CD4-positive, alpha-beta memory T cell (primary cell): ENCODE measurements at regions not wholly inside any gene's neighbourhood (a gene's known extent, or its start where the extent isn't known, plus 50 kb on each side); places are given as distances from the start of the nearest gene placed in this dataset.
"Not testable (repeated sequence)": the region's sequence is repeated elsewhere in the genome, so short reads cannot be mapped to it uniquely, and the experiment has no call there.

Experiments
- CTCF ChIA-PET: fragments of 350-600 bp; sonication (Branson Sonifier 250); formaldehyde crosslinking; loops from one replicate; lab custom pipeline; 2021; ENCODE audit warnings: inconsistent platforms; ENCODE audit not compliant: partially characterized antibody; lab: Charles Lee
- POLR2A ChIA-PET: fragments of 350-600 bp; sonication (Branson Sonifier 250); formaldehyde crosslinking; loops from one replicate; lab custom pipeline; 2021; ENCODE audit not compliant: partially characterized antibody; lab: Charles Lee
- DNase-seq, 5 donors: peaks; one replicate each; pipeline versions ENCODE4 v3.0.0 to v3.0.0-alpha.2; 2020 to 2022; ENCODE audit warnings: mixed read lengths in 1 of 5
- H3K27ac ChIP-seq: one replicate; pipeline ENCODE4 v1.7.0; 2013; ENCODE audit warnings: low read depth, low read length
- H3K27me3 ChIP-seq: 2 replicates; pipeline ENCODE4 v1.7.0; 2013; ENCODE audit warnings: mild to moderate bottlenecking, low read length, moderate library complexity; ENCODE audit not compliant: insufficient read depth
- H3K36me3 ChIP-seq: 2 replicates; pipeline ENCODE4 v1.7.0; 2013; ENCODE audit warnings: mild to moderate bottlenecking, low read length, moderate library complexity; ENCODE audit not compliant: insufficient read depth
- H3K4me1 ChIP-seq: 2 replicates; pipeline ENCODE4 v1.7.0; 2013; ENCODE audit warnings: mild to moderate bottlenecking, low read length, moderate library complexity; ENCODE audit not compliant: insufficient read depth
- H3K4me3 ChIP-seq, 2 donors: one replicate each; pipeline ENCODE4 v1.7.0; 2013; ENCODE audit warnings: low read length in 2 of 2, mild to moderate bottlenecking in 1 of 2
- H3K9me3 ChIP-seq, 2 donors: one replicate each; pipeline ENCODE4 v1.7.0; 2013; ENCODE audit warnings: low read length in 2 of 2, control low read depth in 1 of 2; ENCODE audit not compliant: control insufficient read depth in 1 of 2
- H3K27ac Mint-ChIP-seq, 7 donors: one replicate each; pipeline ENCODE4 v1.8.0; 2020 to 2021; ENCODE audit warnings: mixed read lengths in 7 of 7, mild to moderate bottlenecking in 6 of 7, inconsistent platforms in 3 of 7, moderate library complexity in 3 of 7
- H3K27me3 Mint-ChIP-seq, 2 donors: one replicate each; pipeline ENCODE4 v1.8.0; 2020 to 2021; ENCODE audit warnings: mixed read lengths in 2 of 2
- H3K36me3 Mint-ChIP-seq, 2 donors: one replicate each; pipeline ENCODE4 v1.8.0; 2020 to 2021; ENCODE audit warnings: mixed read lengths in 2 of 2, inconsistent platforms in 1 of 2, mild to moderate bottlenecking in 1 of 2
- H3K4me1 Mint-ChIP-seq, 4 donors: one replicate each; pipeline ENCODE4 v1.8.0; 2020 to 2021; ENCODE audit warnings: mixed read lengths in 4 of 4, mild to moderate bottlenecking in 1 of 4
- H3K4me3 Mint-ChIP-seq, 8 donors: one replicate each; pipeline ENCODE4 v1.8.0; 2020 to 2021; ENCODE audit warnings: mixed read lengths in 8 of 8, mild to moderate bottlenecking in 7 of 8, moderate library complexity in 6 of 8, inconsistent platforms in 3 of 8
- H3K9me3 Mint-ChIP-seq, 8 donors: one replicate each; pipeline ENCODE4 v1.8.0; 2020 to 2021; ENCODE audit warnings: mixed read lengths in 8 of 8, mild to moderate bottlenecking in 5 of 8, inconsistent platforms in 3 of 8, moderate library complexity in 1 of 8
- intact Hi-C: fragments of 100-400 bp; cut with micrococcal nuclease; formaldehyde crosslinking; loops from one replicate; pipeline ENCODE4 v1.15.1; 2023

DNA sequence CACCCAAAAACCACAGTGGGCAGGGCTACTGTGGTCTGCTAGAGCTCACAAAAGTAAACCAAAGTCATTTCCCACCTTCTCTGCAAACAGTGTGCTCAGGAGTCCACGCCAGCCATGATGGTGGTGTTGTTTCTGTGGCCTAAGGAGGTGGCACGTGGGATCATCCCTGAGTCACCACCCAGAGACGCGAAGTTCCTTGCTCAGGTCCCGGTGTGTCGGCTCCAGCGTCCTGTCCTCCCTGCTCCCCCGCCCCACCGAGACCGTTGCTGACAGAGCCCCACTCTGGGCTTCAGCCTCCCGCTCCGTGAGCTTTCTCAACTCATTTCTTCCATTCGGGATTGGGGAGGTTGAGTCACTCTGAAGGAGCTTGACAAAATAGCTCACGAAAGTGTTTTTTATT lies 118.7 kb downstream of the NPTX2 start:
- intact Hi-C loops, result no loop called here
- Histone ChIP-seq H3K9me3 (no peaks in the 10 kb centered on the region), H3K4me3 (no peak overlapping the region), H3K36me3 (no peaks in the 10 kb centered on the region), H3K27me3 (no peaks in the 10 kb centered on the region), H3K27ac (no peak overlapping the region), H3K4me1 (no peaks in the 10 kb centered on the region)
- Mint-ChIP-seq H3K4me1 (no peaks in the 10 kb centered on the region), H3K36me3 (no peaks in the 10 kb centered on the region), H3K4me3 (no peak overlapping the region), H3K27me3 (peaks cover 0 to 4% of the 10 kb centered on the region in 2 donors), H3K9me3 (peaks cover 0 to 9% (median 4%) of the 10 kb centered on the region in 8 donors), H3K27ac (no peak overlapping the region)
- DNase-seq, result no peak
- ChIA-PET CTCF (interaction anchor here (3.6 kb wide), 1 partner anchor 10 kb away, joined by 14 read pairs; no protein-coding TSS in a partner anchor), POLR2A (interaction anchor here (0.6 kb wide), 1 partner anchor 61 kb away, joined by 3 read pairs; no protein-coding TSS in a partner anchor)

DNA sequence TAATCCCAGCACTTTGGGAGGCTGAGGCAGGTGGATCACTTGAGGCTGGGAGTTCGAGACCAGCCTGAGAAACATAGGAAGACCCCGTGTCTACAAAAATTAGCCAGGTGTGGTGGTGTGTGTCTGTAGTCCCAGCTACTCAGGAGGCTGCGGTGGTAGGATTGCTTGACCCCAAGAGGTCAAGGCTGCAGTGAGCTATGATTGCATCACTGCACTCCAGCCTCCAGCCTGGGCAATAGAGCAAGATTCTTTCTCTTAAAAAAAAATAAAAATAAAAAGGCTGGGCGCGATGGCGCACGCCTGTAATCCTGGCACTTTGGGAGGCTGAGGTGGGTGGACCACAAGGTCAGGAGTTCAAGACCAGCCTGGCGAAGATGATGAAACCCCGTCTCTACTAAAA lies 119.4 kb downstream of the NPTX2 start:
- H3K9me3 Mint-ChIP-seq, H3K4me3 ChIP-seq, H3K4me1 ChIP-seq, H3K27ac Mint-ChIP-seq, H3K4me1 Mint-ChIP-seq, H3K36me3 ChIP-seq, intact Hi-C loops, H3K27me3 ChIP-seq, H3K27ac ChIP-seq, POLR2A ChIA-PET, DNase-seq, H3K4me3 Mint-ChIP-seq, H3K27me3 Mint-ChIP-seq, H3K9me3 ChIP-seq, H3K36me3 Mint-ChIP-seq: not testable (repeated sequence)
- CTCF ChIA-PET, result interaction anchor here (3.6 kb wide), 1 partner anchor 9 kb away, joined by 14 read pairs; no protein-coding TSS in a partner anchor

- no peak for DNase-seq
- Mint-ChIP-seq H3K4me3 (no peak overlapping the region), H3K27ac (no peak overlapping the region), H3K4me1 (no peaks in the 10 kb centered on the region), H3K27me3 (peaks cover 1% of the 10 kb centered on the region in 2 donors), H3K9me3 (peaks cover 0 to 8% (median 4%) of the 10 kb centered on the region in 8 donors), H3K36me3 (no peaks in the 10 kb centered on the region)
- no peak overlapping the region for H3K4me3 ChIP-seq
- no peak overlapping the region for H3K27ac ChIP-seq
- H3K4me1 ChIP-seq, result no peaks in the 10 kb centered on the region
- H3K36me3 ChIP-seq, result no peaks in the 10 kb centered on the region
- POLR2A ChIA-PET, result no interaction called here
- intact Hi-C loops, result no loop called here
- no peaks in the 10 kb centered on the region for H3K9me3 ChIP-seq
- CTCF ChIA-PET, result interaction anchor here (3.6 kb wide), 1 partner anchor 9 kb away, joined by 14 read pairs; no protein-coding TSS in a partner anchor
- H3K27me3 ChIP-seq, result no peaks in the 10 kb centered on the region
Observed at GRCh38 chr7:98737176-98737575, 120.1 kb downstream of the NPTX2 start.

DNA sequence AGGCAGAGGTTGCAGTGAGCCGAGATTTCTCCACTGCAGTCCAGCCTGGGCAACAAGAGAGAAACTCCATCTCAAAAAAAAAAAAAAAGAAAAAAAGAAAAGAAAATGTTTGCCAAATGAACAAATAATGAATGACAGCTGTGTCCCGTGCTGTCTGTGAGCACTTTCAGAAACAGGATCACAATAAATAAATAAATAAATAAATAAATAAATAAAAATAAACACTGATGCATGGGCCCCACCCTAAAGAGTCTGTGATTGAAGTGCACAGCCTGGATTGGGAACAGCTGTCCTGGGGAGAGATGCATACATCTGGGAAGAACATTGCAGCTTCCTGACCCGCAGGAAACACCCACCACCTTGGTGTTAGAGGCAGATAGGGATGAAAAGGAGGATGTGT lies 123.6 kb downstream of the NPTX2 start:
- CTCF ChIA-PET, result no interaction called here
- Histone ChIP-seq H3K9me3 (no peaks in the 10 kb centered on the region), H3K4me1 (no peaks in the 10 kb centered on the region), H3K4me3 (no peak overlapping the region), H3K27ac (no peak overlapping the region), H3K36me3 (no peaks in the 10 kb centered on the region), H3K27me3 (no peaks in the 10 kb centered on the region)
- Mint-ChIP-seq H3K4me1 (no peaks in the 10 kb centered on the region), H3K9me3 (peaks cover 0 to 2% (median 0%) of the 10 kb centered on the region in 8 donors), H3K4me3 (no peak overlapping the region), H3K27me3 (peaks cover 2 to 3% of the 10 kb centered on the region in 2 donors), H3K27ac (no peak overlapping the region), H3K36me3 (no peaks in the 10 kb centered on the region)
- intact Hi-C loops, result no loop called here
- POLR2A ChIA-PET, result no interaction called here
- no peak for DNase-seq

- no peak overlapping the region for H3K27ac Mint-ChIP-seq
- POLR2A ChIA-PET, result no interaction called here
- peaks cover 0 to 2% (median 0%) of the 10 kb centered on the region in 8 donors for H3K9me3 Mint-ChIP-seq
Observed at GRCh38 chr7:98745722-98746318, 124.0 kb downstream of the TMEM130 start.

GRCh38 chr7:98748090-98748489 lies 121.7 kb downstream of the TMEM130 start:
- H3K9me3 ChIP-seq, result no peaks in the 10 kb centered on the region
- peaks cover 2 to 10% of the 10 kb centered on the region in 2 donors for H3K27me3 Mint-ChIP-seq
- CTCF ChIA-PET, result interaction anchor here (1.5 kb wide), 1 partner anchor 313 kb away, joined by 3 read pairs; no protein-coding TSS in a partner anchor
- no peaks in the 10 kb centered on the region for H3K9me3 Mint-ChIP-seq
- H3K4me1 ChIP-seq, result no peaks in the 10 kb centered on the region
- no peaks in the 10 kb centered on the region for H3K27me3 ChIP-seq
- DNase-seq, result no peak
- no peaks in the 10 kb centered on the region for H3K36me3 Mint-ChIP-seq
- no peak overlapping the region for H3K27ac ChIP-seq
- H3K4me3 ChIP-seq, result no peak overlapping the region
- intact Hi-C loops, result no loop called here
- no peak overlapping the region for H3K4me3 Mint-ChIP-seq
- POLR2A ChIA-PET, result no interaction called here
- no peaks in the 10 kb centered on the region for H3K36me3 ChIP-seq
- H3K27ac Mint-ChIP-seq, result no peak overlapping the region
- H3K4me1 Mint-ChIP-seq, result no peaks in the 10 kb centered on the region

More at GRCh38 chr7:98745722-98746318, 124.0 kb downstream of the TMEM130 start:
- H3K36me3 ChIP-seq, result no peaks in the 10 kb centered on the region
- Mint-ChIP-seq H3K4me3 (no peak overlapping the region), H3K27me3 (peaks cover 3 to 11% of the 10 kb centered on the region in 2 donors), H3K4me1 (no peaks in the 10 kb centered on the region), H3K36me3 (no peaks in the 10 kb centered on the region)
- no peaks in the 10 kb centered on the region for H3K4me1 ChIP-seq
- CTCF ChIA-PET, result interaction anchor here (0.6 to 5.9 kb wide), 16 partner anchors 9 to 725 kb away, joined by 3 to 53 read pairs (median 4); no protein-coding TSS in a partner anchor
- peak; percentile 38 to 49 (median 45) for DNase-seq
- no peak overlapping the region for H3K4me3 ChIP-seq
- no peaks in the 10 kb centered on the region for H3K27me3 ChIP-seq
- intact Hi-C loops, result no loop called here
- H3K27ac ChIP-seq, result no peak overlapping the region
- no peaks in the 10 kb centered on the region for H3K9me3 ChIP-seq

GRCh38 chr7:98753176-98753575 lies 116.6 kb downstream of the TMEM130 start:
- intact Hi-C loops, result no loop called here
- CTCF ChIA-PET, result no interaction called here

More at GRCh38 chr7:98753176-98753575, 116.6 kb downstream of the TMEM130 start:
- H3K27me3 Mint-ChIP-seq, result peaks cover 0 to 7% of the 10 kb centered on the region in 2 donors
- no peaks in the 10 kb centered on the region for H3K4me1 Mint-ChIP-seq
- H3K36me3 Mint-ChIP-seq, result no peaks in the 10 kb centered on the region
- peaks cover 0 to 2% (median 0%) of the 10 kb centered on the region in 8 donors for H3K9me3 Mint-ChIP-seq
- Histone ChIP-seq H3K27me3 (peaks cover 4% of the 10 kb centered on the region), H3K9me3 (no peaks in the 10 kb centered on the region), H3K27ac (no peak overlapping the region), H3K4me1 (no peaks in the 10 kb centered on the region), H3K36me3 (no peaks in the 10 kb centered on the region), H3K4me3 (no peak overlapping the region)
- H3K27ac Mint-ChIP-seq, result no peak overlapping the region
- POLR2A ChIA-PET, result interaction anchor here (0.6 kb wide), 1 partner anchor 79 kb away, joined by 3 read pairs; no protein-coding TSS in a partner anchor
- DNase-seq, result no peak
- no peak overlapping the region for H3K4me3 Mint-ChIP-seq
